MM.1S (cell line): ENCODE measurements at regions not wholly inside any gene's neighbourhood (a gene's known extent, or its start where the extent isn't known, plus 50 kb on each side); places are given as distances from the start of the nearest gene placed in this dataset.

Experiments used
- DNase-seq: peaks from one replicate; pipeline ENCODE4 v3.0.0-alpha.2; 2015
- H2AFZ ChIP-seq: fragments of 300-600 bp; sonication (generic); 2 replicates; pipeline ENCODE4 v1.6.0; 2016; ENCODE audit warnings: antibody characterized with exemption, low read length
- H3F3A ChIP-seq: fragments of 300-600 bp; sonication (generic); 2 replicates; pipeline ENCODE4 v1.6.1; 2016; ENCODE audit warnings: mild to moderate bottlenecking, antibody characterized with exemption, low read length, moderate library complexity, mixed read lengths; ENCODE audit not compliant: insufficient read depth
- H3K27ac ChIP-seq: fragments of 300-600 bp; sonication (generic); 2 replicates; pipeline ENCODE4 v1.5.1; 2016; ENCODE audit warnings: mild to moderate bottlenecking, low read length
- H3K27me3 ChIP-seq: fragments of 300-600 bp; sonication (generic); replicated peaks from 2 replicates; pipeline ENCODE4 v1.6.0; 2016; ENCODE audit warnings: low read length; ENCODE audit not compliant: insufficient read depth
- H3K36me3 ChIP-seq: fragments of 300-600 bp; sonication (generic); replicated peaks from 2 replicates; pipeline ENCODE4 v1.6.1; 2016; ENCODE audit warnings: mild to moderate bottlenecking, low read length, mixed read lengths; ENCODE audit not compliant: insufficient read depth
- H3K4me1 ChIP-seq: fragments of 300-600 bp; sonication (generic); 2 replicates; pipeline ENCODE4 v1.6.1; 2016; ENCODE audit warnings: low read length, mixed read lengths
- H3K4me2 ChIP-seq: fragments of 300-600 bp; sonication (generic); 2 replicates; pipeline ENCODE4 v1.6.0; 2016; ENCODE audit warnings: low read depth, low read length
- H3K4me3 ChIP-seq: fragments of 300-600 bp; sonication (generic); 2 replicates; pipeline ENCODE4 v1.5.1; 2016; ENCODE audit warnings: low read length, mixed read lengths
- H3K79me2 ChIP-seq: fragments of 300-600 bp; sonication (generic); 2 replicates; pipeline ENCODE4 v1.6.1; 2016; ENCODE audit warnings: mixed run types, low read length, mixed read lengths
- H3K9ac ChIP-seq: fragments of 300-600 bp; sonication (generic); 2 replicates; pipeline ENCODE4 v1.6.1; 2016; ENCODE audit warnings: low read length, mixed read lengths
- H3K9me2 ChIP-seq: fragments of 300-600 bp; sonication (generic); replicated peaks from 2 replicates; pipeline ENCODE4 v1.6.1; 2016; ENCODE audit warnings: mild to moderate bottlenecking, low read length, mixed read lengths; ENCODE audit not compliant: insufficient read depth
- H3K9me3 ChIP-seq: fragments of 300-600 bp; sonication (generic); replicated peaks from 2 replicates; pipeline ENCODE4 v1.6.1; 2016; ENCODE audit warnings: mild to moderate bottlenecking, low read length, mixed read lengths; ENCODE audit not compliant: insufficient read depth
- H4K20me1 ChIP-seq: fragments of 300-600 bp; sonication (generic); 2 replicates; pipeline ENCODE4 v1.6.1; 2016; ENCODE audit warnings: mild to moderate bottlenecking, low read length, moderate library complexity, mixed read lengths; ENCODE audit not compliant: insufficient read depth
- CTCF ChIP-seq: fragments of 300-600 bp; sonication (generic); IDR thresholded peaks from 2 replicates; pipeline ENCODE4 v1.5.1; 2016; ENCODE audit warnings: antibody characterized with exemption, low read length, mixed read lengths
- EZH2 ChIP-seq: fragments of 300-600 bp; sonication (generic); optimal IDR thresholded peaks from 2 replicates; pipeline ENCODE3; 2017; ENCODE audit warnings: low read depth, mild to moderate bottlenecking, antibody characterized with exemption, low read length, mixed read lengths
- EZH2phosphoT487 ChIP-seq: fragments of 300-600 bp; sonication (generic); IDR thresholded peaks from 2 replicates; pipeline ENCODE4 v1.6.1; 2018; ENCODE audit warnings: antibody characterized with exemption, low read length

- no peak for TF ChIP-seq CTCF
- TF ChIP-seq EZH2 = no peak
- TF ChIP-seq EZH2phosphoT487 = no peak
Measured at GRCh38 chr20:39862470-39862891, 826.6 kb downstream of the MAFB start.

GRCh38 chr20:39861381-39861780, 827.7 kb downstream of the MAFB start:
- Histone ChIP-seq H3K36me3 (no peaks in the 10 kb centered on the region), H3K4me3 (no peak overlapping the region), H3K4me2 (no peak overlapping the region), H3K9ac (no peak overlapping the region), H3K9me3 (no peaks in the 10 kb centered on the region), H3K27me3 (no peaks in the 10 kb centered on the region), H2AFZ (no peak overlapping the region), H3K27ac (no peak overlapping the region), H3K4me1 (no peaks in the 10 kb centered on the region), H3K9me2 (no peaks in the 10 kb centered on the region), H3F3A (no peaks in the 10 kb centered on the region), H3K79me2 (no peaks in the 10 kb centered on the region), H4K20me1 (no peaks in the 10 kb centered on the region)
- TF ChIP-seq CTCF (no peak), EZH2 (no peak), EZH2phosphoT487 (no peak)
- no peak for DNase-seq

More at GRCh38 chr20:39862470-39862891, 826.6 kb downstream of the MAFB start:
- Histone ChIP-seq H3K36me3 (no peaks in the 10 kb centered on the region), H3K27ac (no peak overlapping the region), H3K4me1 (no peaks in the 10 kb centered on the region), H3K9ac (no peak overlapping the region), H3F3A (no peaks in the 10 kb centered on the region), H3K9me3 (no peaks in the 10 kb centered on the region), H3K27me3 (no peaks in the 10 kb centered on the region), H4K20me1 (no peaks in the 10 kb centered on the region), H3K9me2 (no peaks in the 10 kb centered on the region), H2AFZ (no peak overlapping the region), H3K4me3 (no peak overlapping the region), H3K4me2 (no peak overlapping the region), H3K79me2 (no peaks in the 10 kb centered on the region)
- DNase-seq = no peak

- no peaks in the 10 kb centered on the region for H3K27me3 ChIP-seq
- no peaks in the 10 kb centered on the region for H3F3A ChIP-seq
Measured at GRCh38 chr20:39857835-39858234, 831.2 kb downstream of the MAFB start.

More at GRCh38 chr20:39857835-39858234, 831.2 kb downstream of the MAFB start:
- Histone ChIP-seq H3K4me3 (no peak overlapping the region), H3K4me1 (no peaks in the 10 kb centered on the region), H3K9me2 (no peaks in the 10 kb centered on the region), H3K9me3 (no peaks in the 10 kb centered on the region), H3K27ac (no peak overlapping the region), H3K36me3 (no peaks in the 10 kb centered on the region), H3K79me2 (no peaks in the 10 kb centered on the region), H2AFZ (no peak overlapping the region), H4K20me1 (no peaks in the 10 kb centered on the region), H3K4me2 (no peak overlapping the region), H3K9ac (no peak overlapping the region)
- DNase-seq = no peak
- no peak for TF ChIP-seq CTCF
- no peak for TF ChIP-seq EZH2phosphoT487
- TF ChIP-seq EZH2 = no peak
